ENCODE measurements at regions not wholly inside any gene's neighbourhood (a gene's known extent, or its start where the extent isn't known, plus 50 kb on each side); places are given as distances from the start of the nearest gene placed in this dataset.

- Histone ChIP-seq H3K9me3 (no peaks in the 10 kb centered on the region), H3K27me3 (no peaks in the 10 kb centered on the region), H3K4me1 (no peaks in the 10 kb centered on the region), H3K27ac (no peak overlapping the region), H3K4me3 (no peak overlapping the region), H3K36me3 (no peaks in the 10 kb centered on the region)
- DNase-seq: no peak
- no peak for TF ChIP-seq CTCF (IDR thresholded peaks at IDR 0.05)
- no peak for TF ChIP-seq POLR2A (IDR thresholded peaks at IDR 0.05)
- 47 to 66% methylated on average over 2 of the region's 2 CpGs for WGBS, 2 donors
- intact Hi-C loops (cut with DNase I): no loop called here
These were observed 691.2 kb downstream of the TLR4 start for GRCh38 chr9:118395415-118395814.

- Histone ChIP-seq H3K4me1 (no peaks in the 10 kb centered on the region), H3K36me3 (no peaks in the 10 kb centered on the region), H3K4me3 (no peak overlapping the region), H3K27me3 (no peaks in the 10 kb centered on the region), H3K9me3 (no peaks in the 10 kb centered on the region), H3K27ac (no peak overlapping the region)
- intact Hi-C loops (cut with DNase I): no loop called here
- no peak for DNase-seq
- TF ChIP-seq POLR2A (IDR thresholded peaks at IDR 0.05) (no peak), CTCF (IDR thresholded peaks at IDR 0.05) (no peak)
- 6 to 40% methylated on average over 1 of the region's 1 CpG for WGBS, 2 donors
These were observed 697.3 kb downstream of the TLR4 start for GRCh38 chr9:118401546-118401945.

GRCh38 chr9:118414676-118415075 is 710.5 kb downstream of the TLR4 start:
- intact Hi-C loops (cut with DNase I): no loop called here
- Histone ChIP-seq H3K4me3 (no peak overlapping the region), H3K27me3 (no peaks in the 10 kb centered on the region), H3K9me3 (no peaks in the 10 kb centered on the region), H3K4me1 (no peaks in the 10 kb centered on the region), H3K36me3 (no peaks in the 10 kb centered on the region), H3K27ac (no peak overlapping the region)
- no peak for DNase-seq
- TF ChIP-seq POLR2A (IDR thresholded peaks at IDR 0.05) (no peak), CTCF (IDR thresholded peaks at IDR 0.05) (no peak)
- WGBS, 2 donors: 57 to 70% methylated on average over 2 of the region's 2 CpGs

- H3K27me3 ChIP-seq: no peaks in the 10 kb centered on the region
- H3K36me3 ChIP-seq: no peaks in the 10 kb centered on the region
- WGBS, 2 donors: 25 to 29% methylated on average over 2 of the region's 2 CpGs
- no peak overlapping the region for H3K27ac ChIP-seq
- no peak for DNase-seq
- H3K4me3 ChIP-seq: no peak overlapping the region
- intact Hi-C loops (cut with DNase I): no loop called here
- no peaks in the 10 kb centered on the region for H3K9me3 ChIP-seq
- TF ChIP-seq POLR2A (IDR thresholded peaks at IDR 0.05) (no peak), CTCF (IDR thresholded peaks at IDR 0.05) (no peak)
- H3K4me1 ChIP-seq: no peaks in the 10 kb centered on the region
These were observed 714.8 kb downstream of the TLR4 start for GRCh38 chr9:118418887-118419565.

- Histone ChIP-seq H3K36me3 (no peaks in the 10 kb centered on the region), H3K27me3 (no peaks in the 10 kb centered on the region), H3K9me3 (no peaks in the 10 kb centered on the region), H3K4me1 (no peaks in the 10 kb centered on the region), H3K4me3 (no peak overlapping the region), H3K27ac (no peak overlapping the region)
- 42 to 70% methylated on average over 1 of the region's 1 CpG for WGBS, 2 donors
- DNase-seq: no peak
- intact Hi-C loops (cut with DNase I): no loop called here
- TF ChIP-seq CTCF (IDR thresholded peaks at IDR 0.05): no peak
- no peak for TF ChIP-seq POLR2A (IDR thresholded peaks at IDR 0.05)
These were observed 715.5 kb downstream of the TLR4 start for GRCh38 chr9:118419676-118420075.
